ENCODE measurements at regions not wholly inside any gene's neighbourhood (a gene's known extent, or its start where the extent isn't known, plus 50 kb on each side); places are given as distances from the start of the nearest gene placed in this dataset.

DNA sequence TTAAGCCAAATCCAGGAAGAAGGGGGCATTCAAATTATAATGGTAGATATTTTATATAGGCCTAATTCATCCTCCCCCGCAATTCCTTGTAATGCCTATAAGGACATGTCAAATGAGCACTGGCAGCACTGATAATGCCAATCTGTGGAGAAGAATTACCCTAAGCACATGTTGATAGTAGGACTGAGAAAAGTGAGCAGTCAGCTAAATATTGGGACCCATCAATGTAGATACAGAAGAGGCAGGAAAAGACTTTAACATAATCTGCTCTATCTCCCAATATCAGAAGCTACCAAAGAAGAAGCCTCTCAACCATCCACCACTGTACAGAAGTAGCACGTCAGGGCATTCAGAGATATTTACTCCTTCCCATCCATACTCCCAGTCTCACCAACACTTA lies 101.3 kb upstream of the REG3A start (continued):
- TF ChIP-seq, protein P1, sequence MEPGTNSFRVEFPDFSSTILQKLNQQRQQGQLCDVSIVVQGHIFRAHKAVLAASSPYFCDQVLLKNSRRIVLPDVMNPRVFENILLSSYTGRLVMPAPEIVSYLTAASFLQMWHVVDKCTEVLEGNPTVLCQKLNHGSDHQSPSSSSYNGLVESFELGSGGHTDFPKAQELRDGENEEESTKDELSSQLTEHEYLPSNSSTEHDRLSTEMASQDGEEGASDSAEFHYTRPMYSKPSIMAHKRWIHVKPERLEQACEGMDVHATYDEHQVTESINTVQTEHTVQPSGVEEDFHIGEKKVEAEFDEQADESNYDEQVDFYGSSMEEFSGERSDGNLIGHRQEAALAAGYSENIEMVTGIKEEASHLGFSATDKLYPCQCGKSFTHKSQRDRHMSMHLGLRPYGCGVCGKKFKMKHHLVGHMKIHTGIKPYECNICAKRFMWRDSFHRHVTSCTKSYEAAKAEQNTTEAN (CRISPR knock-in tag; IDR thresholded peaks at IDR 0.05): no peak
- TF ChIP-seq TAF1 (IDR thresholded peaks at IDR 0.05; ENCODE audit: control insufficient read depth, extremely low read depth, insufficient read depth, low read length, severe bottlenecking): no peak
- TF ChIP-seq EP400 (IDR thresholded peaks at IDR 0.05): no peak

DNA sequence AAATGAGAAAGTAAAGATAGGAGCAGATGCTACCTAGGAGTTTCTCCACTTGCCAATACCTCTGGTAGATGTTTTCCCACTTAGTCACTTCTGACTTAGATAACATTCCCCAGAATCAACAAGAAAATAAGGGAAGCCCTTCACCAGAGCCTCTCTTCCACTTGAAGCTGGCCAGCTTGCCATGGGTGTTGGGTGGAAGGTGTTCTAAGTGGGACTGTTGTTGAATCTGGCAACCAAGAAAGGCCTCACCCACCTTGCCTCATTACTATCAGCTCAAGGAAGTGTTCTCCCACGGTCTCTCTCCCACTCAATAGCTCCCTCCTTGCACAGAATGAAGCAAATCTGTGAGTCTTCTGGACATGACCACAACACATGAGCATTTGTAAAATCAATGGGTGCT lies 100.4 kb upstream of the REG3A start:
- Histone ChIP-seq H3K9me1 (ENCODE audit: control insufficient read depth, insufficient read depth, low read length) (no peaks in the 10 kb centered on the region), H3K9me3 (replicated peaks; ENCODE audit: control insufficient read depth, insufficient read depth, low read depth, low read length) (no peaks in the 10 kb centered on the region), H3K27me3 (ENCODE audit: control insufficient read depth in 2 of 2, insufficient read depth in 2 of 2, low read length in 2 of 2) (no peaks in the 10 kb centered on the region), H3K9ac (ENCODE audit: insufficient read depth in 1 of 2, low read depth in 2 of 2, low read length in 2 of 2) (no peak overlapping the region), H2AFZ (ENCODE audit: low read depth, low read length) (no peak overlapping the region), H3K36me3 (ENCODE audit: control insufficient read depth, insufficient read depth, low read length) (no peaks in the 10 kb centered on the region), H3K27ac (ENCODE audit: extremely low read depth, low read depth, low read length) (no peak overlapping the region), H4K20me1 (replicated peaks; ENCODE audit: control insufficient read depth, insufficient read depth, low read length) (no peaks in the 10 kb centered on the region), H3K4me1 (replicated peaks in 1 of 2; ENCODE audit: control insufficient read depth in 2 of 2, insufficient read depth in 2 of 2, low read length in 2 of 2) (no peaks in the 10 kb centered on the region), H3K4me3 (no peak overlapping the region), H3K79me2 (ENCODE audit: control insufficient read depth, insufficient read depth, low read length) (no peaks in the 10 kb centered on the region), H3K4me2 (ENCODE audit: insufficient read depth, low read length) (no peak overlapping the region)
- CTCF ChIA-PET (ENCODE audit: low intra/inter-chr PET ratio): no interaction called here
- DNase-seq (ENCODE audit: extremely low read depth in 1 of 4, low spot score in 3 of 4) (no peak), ATAC-seq (no peak), FAIRE-seq (no peak)
- WGBS (ENCODE audit: insufficient coverage, low coverage, missing lambda C conversion rate): 0% methylated on average over 1 of the region's 1 CpG
- BruUV-seq (replicated peaks): no TSS peak
- intact Hi-C loops (cut with micrococcal nuclease): no loop called here
- POLR2A ChIA-PET: interaction anchor here (0.6 kb wide), 1 partner anchor 104 kb away, joined by 3 read pairs; no protein-coding TSS in a partner anchor
- in situ Hi-C loops (cut with MboI): no loop called here
- TF ChIP-seq SP2 (IDR thresholded peaks at IDR 0.05; ENCODE audit: extremely low read depth, low read depth, low read length, poor library complexity, severe bottlenecking) (no peak), PURB (CRISPR knock-in tag; IDR thresholded peaks at IDR 0.05; ENCODE audit: low read depth) (no peak), ELF2 (CRISPR knock-in tag; IDR thresholded peaks at IDR 0.05) (no peak), EHMT2 (IDR thresholded peaks at IDR 0.05) (no peak), KDM5B (IDR thresholded peaks at IDR 0.05; ENCODE audit: insufficient replicate concordance, low read depth, low read length) (no peak), POLR2AphosphoS2 (IDR thresholded peaks at IDR 0.05; ENCODE audit: low read length) (no peak), NFIX (CRISPR knock-in tag; IDR thresholded peaks at IDR 0.05; ENCODE audit: low read depth) (no peak), RBM34 (IDR thresholded peaks at IDR 0.05; ENCODE audit: borderline replicate concordance, insufficient read depth, low read length) (no peak), DDX20 (tag; IDR thresholded peaks at IDR 0.05; ENCODE audit: low read depth) (no peak), HOXB6 (CRISPR knock-in tag; IDR thresholded peaks at IDR 0.05; ENCODE audit: borderline replicate concordance) (no peak), CBX3 (IDR thresholded peaks at IDR 0.05; ENCODE audit: borderline replicate concordance in 1 of 2, low read length in 2 of 2) (no peak), TAF1 (IDR thresholded peaks at IDR 0.05; ENCODE audit: control insufficient read depth, extremely low read depth, insufficient read depth, low read length, severe bottlenecking) (no peak)
